ENCODE measurements at regions not wholly inside any gene's neighbourhood (a gene's known extent, or its start where the extent isn't known, plus 50 kb on each side); places are given as distances from the start of the nearest gene placed in this dataset.

DNA sequence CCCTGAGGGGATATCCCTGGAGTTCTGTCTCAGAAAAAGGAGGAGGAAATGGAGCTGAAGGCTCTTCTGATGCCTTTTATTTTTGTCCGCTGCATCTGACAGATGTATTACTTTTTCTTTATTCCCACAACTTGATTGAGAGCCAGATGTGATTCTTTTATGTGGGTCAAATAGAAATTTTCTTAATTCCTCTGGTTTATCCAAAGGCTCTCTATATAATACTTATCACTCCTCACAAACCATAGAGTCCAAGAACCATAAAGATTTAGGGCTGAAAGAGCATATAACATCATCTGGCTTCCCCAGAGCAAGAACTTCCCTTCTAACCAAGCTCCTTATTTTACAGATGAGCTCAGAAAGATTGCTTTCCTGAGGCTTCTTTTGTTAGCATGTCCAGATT, 756.7 kb upstream of the FAM241A start:
- DNase-seq (ENCODE audit: extremely low read depth in 1 of 4, low spot score in 3 of 4) (no peak), ATAC-seq (no peak), FAIRE-seq (no peak)
- Histone ChIP-seq H3K9ac (ENCODE audit: insufficient read depth in 1 of 2, low read depth in 2 of 2, low read length in 2 of 2) (no peak overlapping the region), H2AFZ (ENCODE audit: low read depth, low read length) (no peak overlapping the region), H3K27ac (ENCODE audit: extremely low read depth, low read depth, low read length) (no peak overlapping the region), H3K36me3 (ENCODE audit: control insufficient read depth, insufficient read depth, low read length) (no peaks in the 10 kb centered on the region), H3K9me3 (replicated peaks; ENCODE audit: control insufficient read depth, insufficient read depth, low read depth, low read length) (no peaks in the 10 kb centered on the region), H4K20me1 (replicated peaks; ENCODE audit: control insufficient read depth, insufficient read depth, low read length) (no peaks in the 10 kb centered on the region), H3K9me1 (ENCODE audit: control insufficient read depth, insufficient read depth, low read length) (no peaks in the 10 kb centered on the region), H3K27me3 (ENCODE audit: control insufficient read depth in 2 of 2, insufficient read depth in 2 of 2, low read length in 2 of 2) (no peaks in the 10 kb centered on the region), H3K4me3 (no peak overlapping the region), H3K79me2 (ENCODE audit: control insufficient read depth, insufficient read depth, low read length) (no peaks in the 10 kb centered on the region), H3K4me1 (replicated peaks in 1 of 2; ENCODE audit: control insufficient read depth in 2 of 2, insufficient read depth in 2 of 2, low read length in 2 of 2) (no peaks in the 10 kb centered on the region), H3K4me2 (ENCODE audit: insufficient read depth, low read length) (no peak overlapping the region)
- intact Hi-C loops (cut with micrococcal nuclease) (no loop called here), in situ Hi-C loops (cut with MboI) (no loop called here)
- no peak for TF ChIP-seq GTF2E2 (tag; IDR thresholded peaks at IDR 0.05)
- TF ChIP-seq FOXJ3 (CRISPR knock-in tag; IDR thresholded peaks at IDR 0.05), result no peak
- ChIA-PET CTCF (ENCODE audit: low intra/inter-chr PET ratio) (no interaction called here), POLR2A (no interaction called here)
- no TSS peak for BruUV-seq (replicated peaks)
- WGBS (ENCODE audit: insufficient coverage, low coverage, missing lambda C conversion rate), result 0% methylated on average over 1 of the region's 1 CpG

DNA sequence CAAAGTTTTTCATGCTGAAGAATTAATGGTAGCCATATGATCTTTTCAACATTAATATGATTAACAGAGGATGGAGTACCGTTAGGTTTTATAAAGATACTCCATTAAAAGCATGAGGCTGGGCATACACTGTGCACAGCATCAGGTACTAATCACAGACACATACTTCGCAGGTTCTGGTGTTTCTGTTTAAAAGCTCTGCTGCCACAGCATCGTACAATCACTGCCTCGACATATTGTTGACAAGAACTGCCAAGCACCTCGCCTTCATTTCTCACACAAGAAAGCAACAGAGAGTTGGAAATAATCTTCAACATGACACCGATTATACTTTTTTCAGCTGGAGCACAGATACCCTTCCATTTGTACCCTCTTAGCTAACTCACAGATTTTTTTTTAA, 753.4 kb upstream of the FAM241A start:
- ChIA-PET CTCF (ENCODE audit: low intra/inter-chr PET ratio) (no interaction called here), POLR2A (no interaction called here)
- no peak overlapping the region for H3K4me2 ChIP-seq (ENCODE audit: insufficient read depth, low read length)
- H4K20me1 ChIP-seq (replicated peaks; ENCODE audit: control insufficient read depth, insufficient read depth, low read length), result no peaks in the 10 kb centered on the region
- ATAC-seq, result no peak
- no peaks in the 10 kb centered on the region for H3K79me2 ChIP-seq (ENCODE audit: control insufficient read depth, insufficient read depth, low read length)
- H3K4me3 ChIP-seq, result no peak overlapping the region
- under 1% methylated on average over 6 of the region's 6 CpGs for WGBS (ENCODE audit: insufficient coverage, low coverage, missing lambda C conversion rate)
- in situ Hi-C loops (cut with MboI), result no loop called here
- intact Hi-C loops (cut with micrococcal nuclease), result no loop called here
- FAIRE-seq, result no peak
- no peaks in the 10 kb centered on the region for H3K9me3 ChIP-seq (replicated peaks; ENCODE audit: control insufficient read depth, insufficient read depth, low read depth, low read length)
- no peak overlapping the region for H2AFZ ChIP-seq (ENCODE audit: low read depth, low read length)
- H3K27ac ChIP-seq (ENCODE audit: extremely low read depth, low read depth, low read length), result no peak overlapping the region
- no peak overlapping the region for H3K9ac ChIP-seq (ENCODE audit: insufficient read depth in 1 of 2, low read depth in 2 of 2, low read length in 2 of 2)
- DNase-seq (ENCODE audit: extremely low read depth in 1 of 4, low spot score in 3 of 4), result no peak
- TF ChIP-seq SREBF1 (IDR thresholded peaks at IDR 0.05; ENCODE audit: borderline replicate concordance, low read depth, low read length) (no peak), NCOR1 (IDR thresholded peaks at IDR 0.05) (no peak), POLR2AphosphoS5 (IDR thresholded peaks at IDR 0.05; ENCODE audit: control insufficient read depth, insufficient read depth, low read depth, low read length) (no peak), KLF13 (tag; IDR thresholded peaks at IDR 0.05; ENCODE audit: borderline replicate concordance, low read depth) (no peak), ESRRA (IDR thresholded peaks at IDR 0.05; ENCODE audit: borderline replicate concordance, low read depth) (no peak), TOE1 (IDR thresholded peaks at IDR 0.05; ENCODE audit: borderline replicate concordance) (no peak), TOE1 (CRISPR knock-in tag; IDR thresholded peaks at IDR 0.05; ENCODE audit: borderline replicate concordance, low read depth) (no peak), POLR2H (tag; IDR thresholded peaks at IDR 0.05; ENCODE audit: low read depth) (no peak)
- TF ChIP-seq, protein P1, sequence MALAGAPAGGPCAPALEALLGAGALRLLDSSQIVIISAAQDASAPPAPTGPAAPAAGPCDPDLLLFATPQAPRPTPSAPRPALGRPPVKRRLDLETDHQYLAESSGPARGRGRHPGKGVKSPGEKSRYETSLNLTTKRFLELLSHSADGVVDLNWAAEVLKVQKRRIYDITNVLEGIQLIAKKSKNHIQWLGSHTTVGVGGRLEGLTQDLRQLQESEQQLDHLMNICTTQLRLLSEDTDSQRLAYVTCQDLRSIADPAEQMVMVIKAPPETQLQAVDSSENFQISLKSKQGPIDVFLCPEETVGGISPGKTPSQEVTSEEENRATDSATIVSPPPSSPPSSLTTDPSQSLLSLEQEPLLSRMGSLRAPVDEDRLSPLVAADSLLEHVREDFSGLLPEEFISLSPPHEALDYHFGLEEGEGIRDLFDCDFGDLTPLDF (CRISPR knock-in tag; IDR thresholded peaks at IDR 0.05), result no peak
- H3K9me1 ChIP-seq (ENCODE audit: control insufficient read depth, insufficient read depth, low read length), result no peaks in the 10 kb centered on the region
- no peaks in the 10 kb centered on the region for H3K27me3 ChIP-seq (ENCODE audit: control insufficient read depth in 2 of 2, insufficient read depth in 2 of 2, low read length in 2 of 2)
- H3K36me3 ChIP-seq (ENCODE audit: control insufficient read depth, insufficient read depth, low read length), result no peaks in the 10 kb centered on the region
- BruUV-seq (replicated peaks), result no TSS peak
- no peaks in the 10 kb centered on the region for H3K4me1 ChIP-seq (replicated peaks in 1 of 2; ENCODE audit: control insufficient read depth in 2 of 2, insufficient read depth in 2 of 2, low read length in 2 of 2)
